NOMO-1 (cell line): ENCODE measurements at regions not wholly inside any gene's neighbourhood (a gene's known extent, or its start where the extent isn't known, plus 50 kb on each side); places are given as distances from the start of the nearest gene placed in this dataset.
A peak's percentile ranks its signal among the peaks of the same experiment; 100 is the strongest.
"Not testable (repeated sequence)": the region's sequence is repeated elsewhere in the genome, so short reads cannot be mapped to it uniquely, and the experiment has no call there.

Experiments used
- DNase-seq, 2 experiments: peaks; one replicate each; lab custom pipeline; 2025; ENCODE audit not compliant: unreplicated experiment in 2 of 2; lab: John Stamatoyannopoulos, UW

DNA sequence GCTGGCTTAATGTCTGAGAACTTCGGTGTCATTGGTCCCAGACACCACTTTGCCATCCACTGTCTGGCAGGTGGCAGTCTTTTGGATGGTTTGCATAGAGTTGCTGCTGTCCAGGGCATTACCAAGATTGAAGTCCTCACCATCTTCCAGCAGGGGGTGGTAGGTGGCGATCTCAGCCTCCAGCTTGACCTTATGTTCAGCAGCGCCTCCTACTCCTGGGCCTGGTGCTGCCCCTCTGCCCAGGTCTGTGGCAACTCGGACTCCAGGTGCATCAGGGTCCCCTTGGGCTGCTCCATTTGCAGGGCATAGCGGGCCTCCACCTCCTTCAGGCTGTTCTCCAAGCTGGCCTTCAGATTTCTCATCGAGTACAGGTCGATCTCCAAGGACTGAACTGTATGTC is 573.3 kb upstream of the NCAM2 start:
- DNase-seq: no peak

- DNase-seq: no peak
Observed at GRCh38 chr21:20425856-20426255, 572.4 kb upstream of the NCAM2 start.

- DNase-seq: no peak
Observed at GRCh38 chr21:20440338-20440737, 557.9 kb upstream of the NCAM2 start.

GRCh38 chr21:20443558-20444155 is 554.6 kb upstream of the NCAM2 start:
- DNase-seq: no peak

DNA sequence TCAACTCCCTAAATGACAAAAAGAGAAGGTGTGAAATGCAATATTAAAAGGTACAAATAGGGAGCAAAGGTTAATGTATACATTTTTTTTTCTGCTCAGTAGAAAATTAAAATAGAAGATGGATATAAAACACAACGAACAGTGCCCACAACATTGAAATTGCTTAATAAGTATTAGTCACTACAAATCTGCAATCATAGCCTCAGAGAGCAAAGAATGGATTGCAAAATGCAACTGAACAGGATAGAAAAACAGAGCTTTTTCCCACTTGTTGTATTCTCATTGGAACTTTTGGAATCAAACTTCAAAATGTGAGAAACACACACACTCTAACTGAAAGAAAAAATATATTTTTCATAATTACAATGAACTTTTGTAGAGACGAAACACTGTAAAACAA is 552.2 kb upstream of the NCAM2 start:
- DNase-seq: peak; percentile 4 to 44

DNA sequence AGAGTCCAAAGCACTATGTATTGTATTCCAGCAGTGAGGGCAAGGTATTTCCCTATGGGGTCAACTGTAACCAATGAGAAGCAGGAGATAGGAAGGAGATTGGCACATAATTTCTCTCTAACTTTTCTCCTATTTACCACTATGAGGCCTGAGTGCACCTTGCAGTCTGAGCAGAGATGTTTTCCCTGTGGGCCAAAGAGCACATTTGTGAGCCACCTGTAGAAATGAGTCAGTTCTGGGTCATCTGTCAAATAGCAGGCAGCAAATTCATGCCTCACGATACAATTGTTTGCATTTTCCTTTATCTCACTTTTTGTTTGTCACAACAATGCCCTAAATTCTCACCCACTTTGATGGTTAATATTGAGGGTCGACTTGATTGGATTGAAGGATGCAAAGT is 547.2 kb upstream of the NCAM2 start:
- DNase-seq: no peak

DNA sequence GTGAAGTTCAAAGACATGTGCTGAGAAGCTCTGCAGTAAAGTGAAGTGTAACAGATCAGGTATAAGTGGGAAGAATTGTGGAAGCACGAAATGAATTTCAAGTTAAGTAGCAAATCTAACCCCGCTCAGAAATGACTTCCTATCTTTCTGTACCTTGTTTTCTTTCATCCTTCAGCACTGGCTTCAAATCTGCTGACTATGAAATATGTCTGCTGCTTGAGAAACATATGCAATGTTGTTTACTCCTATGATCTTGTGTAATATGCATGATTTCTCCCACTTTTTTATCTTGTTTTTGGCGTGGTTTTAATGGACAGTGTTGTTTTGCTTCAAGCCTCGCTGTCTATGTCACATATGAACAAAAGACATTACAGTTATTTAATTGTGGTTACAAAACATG is 545.3 kb upstream of the NCAM2 start:
- DNase-seq: no peak

GRCh38 chr21:20459838-20460237 is 538.4 kb upstream of the NCAM2 start:
- DNase-seq: no peak

- DNase-seq: no peak
Observed at GRCh38 chr21:20463362-20463761, 534.8 kb upstream of the NCAM2 start.

DNA sequence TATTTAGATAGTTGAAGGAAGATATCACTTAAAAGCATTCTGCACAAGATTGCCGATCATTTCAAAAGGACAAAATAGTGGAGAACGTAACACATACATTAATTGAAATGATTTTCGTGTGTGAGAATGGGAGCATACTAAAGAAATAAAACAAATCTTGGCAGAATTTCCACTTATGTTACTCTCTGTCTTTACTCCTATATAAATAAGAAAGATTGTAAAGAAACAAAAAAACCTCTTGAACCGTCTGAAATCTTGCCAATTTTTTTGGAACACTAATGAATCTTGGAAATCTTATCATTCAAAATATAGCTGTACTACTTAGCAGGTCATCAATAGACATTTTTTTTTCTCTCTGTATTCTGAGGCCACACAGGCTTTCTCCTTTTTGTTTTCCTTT is 528.8 kb upstream of the NCAM2 start:
- DNase-seq: no peak

- no peak for DNase-seq
Observed at GRCh38 chr21:20486303-20486702, 511.9 kb upstream of the NCAM2 start.

DNA sequence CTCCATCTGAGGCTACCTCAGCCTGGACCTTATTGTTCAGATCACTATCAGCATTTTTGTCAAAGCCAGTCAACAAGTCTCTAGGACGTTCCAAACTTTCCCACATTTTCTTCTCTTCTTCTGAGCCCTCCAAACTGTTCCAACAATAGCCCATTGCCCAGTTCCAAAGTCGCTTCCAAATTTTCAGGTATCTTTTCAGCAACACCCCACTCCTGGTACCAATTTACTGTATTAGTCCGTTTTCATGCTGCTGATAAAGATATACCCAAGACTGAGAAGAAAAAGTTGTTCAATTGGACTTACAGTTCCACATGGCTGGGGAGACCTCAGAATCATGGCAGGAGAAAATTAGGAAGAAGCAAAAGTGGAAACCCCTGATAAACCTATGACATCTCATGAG is 495.3 kb upstream of the NCAM2 start:
- DNase-seq: not testable (repeated sequence)

- no peak for DNase-seq
Observed at GRCh38 chr21:20507783-20508182, 490.4 kb upstream of the NCAM2 start.

- peak in 1 of 2 experiments; percentile 45 for DNase-seq
Observed at GRCh38 chr21:20511216-20511880, 486.9 kb upstream of the NCAM2 start.

GRCh38 chr21:20515446-20515845 is 482.8 kb upstream of the NCAM2 start:
- no peak for DNase-seq

DNA sequence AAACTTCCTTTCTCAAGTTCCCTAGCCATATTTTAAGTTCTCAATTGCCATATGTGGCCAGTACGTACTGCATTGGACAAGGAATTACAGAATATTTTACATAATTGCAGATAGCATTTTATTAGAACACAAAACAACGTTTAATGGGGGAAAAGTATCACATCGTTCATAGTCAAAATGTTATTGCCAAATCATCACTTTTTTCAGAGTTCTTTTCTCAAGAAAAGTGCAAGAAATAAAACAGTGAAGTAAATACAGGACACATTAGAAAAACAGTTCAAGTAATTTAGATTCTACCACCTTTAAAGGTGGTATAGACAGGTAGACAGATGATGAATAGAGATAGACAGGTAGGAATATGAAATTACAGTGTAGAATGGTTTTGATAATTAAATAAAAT is 479.1 kb upstream of the NCAM2 start:
- no peak for DNase-seq

GRCh38 chr21:20522611-20523010 is 475.6 kb upstream of the NCAM2 start:
- no peak for DNase-seq

- no peak for DNase-seq
Observed at GRCh38 chr21:20523191-20523590, 475.0 kb upstream of the NCAM2 start.

- no peak for DNase-seq
Observed at GRCh38 chr21:20527731-20528460, 470.3 kb upstream of the NCAM2 start.

GRCh38 chr21:20537130-20537529 is 461.1 kb upstream of the NCAM2 start:
- DNase-seq: no peak

DNA sequence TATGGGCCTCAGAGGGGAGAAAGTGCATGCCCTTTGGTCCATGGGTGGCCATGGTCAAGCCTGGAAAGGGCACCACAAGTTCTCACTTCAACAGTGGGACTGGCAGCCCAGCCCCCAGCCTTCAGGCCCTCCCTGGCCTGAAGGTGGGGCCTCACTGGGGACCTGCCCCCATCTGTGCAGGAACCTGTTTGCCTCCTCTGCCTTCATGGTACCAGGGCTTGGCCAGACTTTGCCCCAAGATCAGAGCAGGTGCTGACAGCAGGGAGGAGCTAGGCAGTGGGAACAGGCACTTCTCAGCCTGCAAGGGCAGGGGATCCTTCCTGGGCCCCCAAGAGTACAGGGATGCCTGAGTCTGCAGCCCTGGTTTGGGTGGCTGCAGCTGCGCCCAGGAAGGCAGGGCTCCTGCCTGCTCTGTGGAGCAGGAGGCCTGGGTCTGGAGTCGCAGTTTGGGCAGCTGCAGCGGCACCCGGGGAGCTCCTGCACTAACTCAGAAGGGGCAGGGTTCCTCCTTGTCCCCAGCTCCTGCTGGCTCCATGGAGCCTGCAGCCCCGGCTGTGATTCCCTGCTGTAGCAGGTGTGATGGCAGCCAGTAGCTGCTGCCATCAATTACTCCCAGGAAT is 460.1 kb upstream of the NCAM2 start:
- DNase-seq: no peak

DNA sequence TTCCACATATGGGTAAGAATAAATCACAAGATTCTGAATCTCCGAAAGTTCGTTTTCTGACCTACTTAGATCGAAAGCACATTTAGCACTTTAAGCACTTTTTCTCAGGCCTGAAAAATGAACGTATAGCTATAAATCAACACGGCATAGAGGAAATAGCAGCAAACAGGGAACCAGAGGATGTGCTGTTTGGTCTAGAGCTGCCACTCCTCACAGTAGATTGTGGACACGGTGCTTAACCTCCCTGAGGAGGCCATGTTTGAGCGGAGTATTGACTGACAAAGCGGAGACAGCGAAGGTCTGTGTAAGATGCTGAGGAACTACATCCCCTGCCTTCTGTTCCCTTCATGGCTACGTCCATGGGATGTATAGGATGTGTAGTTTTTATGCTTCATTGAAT is 452.8 kb upstream of the NCAM2 start:
- DNase-seq: no peak
